SW480 (cell line): ENCODE measurements at regions not wholly inside any gene's neighbourhood (a gene's known extent, or its start where the extent isn't known, plus 50 kb on each side); places are given as distances from the start of the nearest gene placed in this dataset.

Experiments used
- DNase-seq: peaks from one replicate; pipeline ENCODE4 v3.0.0-alpha.2; 2016; ENCODE audit warnings: low spot score

GRCh38 chr4:157961229-157961990, 211.4 kb downstream of the GASK1B start:
- DNase-seq, result no peak

GRCh38 chr4:157957905-157958304, 214.9 kb downstream of the GASK1B start:
- no peak for DNase-seq

- DNase-seq, result no peak
These were observed 230.8 kb downstream of the GASK1B start for GRCh38 chr4:157942017-157942416.

GRCh38 chr4:157934151-157934550, 238.7 kb downstream of the GASK1B start:
- no peak for DNase-seq

DNA sequence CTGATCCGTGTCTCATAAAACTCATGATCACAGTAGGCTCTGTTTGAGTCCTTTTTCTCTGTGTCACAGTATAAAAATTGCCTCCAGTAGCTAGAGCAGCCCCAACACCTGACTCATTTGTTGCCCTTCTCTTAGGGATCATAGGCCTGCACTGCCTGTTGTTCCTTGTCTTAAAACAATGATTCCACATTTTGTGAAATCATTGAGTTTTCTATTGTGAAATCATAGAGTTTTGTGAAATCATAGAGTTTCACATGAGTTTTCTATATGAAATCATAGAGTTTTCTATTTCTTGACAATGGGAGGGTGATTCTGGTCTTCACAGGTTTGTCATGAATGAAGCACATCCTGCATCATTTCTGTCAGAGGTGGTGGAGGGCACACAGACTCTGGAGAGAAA, 239.9 kb downstream of the GASK1B start:
- no peak for DNase-seq

DNA sequence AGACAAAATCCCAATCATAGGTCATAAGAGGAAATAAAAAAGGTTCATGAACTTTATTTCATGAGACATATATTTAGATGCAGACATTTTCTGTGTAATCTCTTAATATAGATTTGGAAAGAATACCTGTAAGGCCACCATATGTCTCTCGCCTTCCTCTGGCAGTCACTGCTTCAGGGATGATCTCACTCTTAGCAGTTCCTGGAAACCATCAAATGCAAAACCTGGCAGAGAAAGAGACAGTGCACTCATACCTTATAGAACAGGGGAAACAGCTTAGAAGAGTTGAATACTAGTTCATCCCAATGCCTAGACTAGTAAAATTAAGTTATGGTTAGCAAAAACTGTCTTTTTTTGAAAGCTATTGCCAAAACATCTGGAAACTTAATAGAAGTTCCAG, 243.3 kb downstream of the GASK1B start:
- no peak for DNase-seq

DNA sequence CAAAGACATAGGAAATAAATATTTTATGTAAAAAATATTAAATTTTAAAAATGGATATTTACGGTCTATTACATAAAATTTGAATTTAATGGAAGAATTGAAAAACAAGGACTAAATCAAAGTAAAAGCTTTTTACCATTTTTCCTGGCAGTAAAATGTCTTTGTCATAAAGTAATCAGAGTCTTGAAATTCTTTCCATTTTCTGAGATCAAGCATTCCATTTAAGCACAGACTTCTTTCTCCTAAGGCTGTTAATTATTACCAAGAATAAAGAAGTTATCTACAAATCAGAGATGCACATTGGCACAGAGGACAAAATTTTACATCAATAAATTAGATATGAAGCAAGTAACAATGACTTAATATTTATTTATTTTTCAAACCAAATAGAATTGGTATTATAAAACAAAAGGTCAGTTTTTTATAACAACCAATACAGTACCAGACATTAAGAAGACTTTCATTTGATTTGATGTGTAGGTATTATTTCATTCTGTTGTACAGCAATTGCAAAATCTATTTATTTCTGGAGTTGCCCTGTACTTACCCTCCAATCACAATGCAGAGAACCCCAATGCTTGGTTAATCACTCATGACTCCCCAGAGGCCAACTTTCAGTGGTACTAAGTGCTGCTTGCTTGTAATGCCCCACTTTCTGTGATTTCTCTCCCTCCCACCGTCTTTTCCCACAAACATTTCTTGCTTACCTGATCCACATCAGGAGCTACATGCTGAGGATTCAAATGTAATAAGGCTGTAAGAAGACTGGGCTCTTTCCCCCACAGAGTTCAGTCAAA, 254.6 kb downstream of the GASK1B start:
- DNase-seq, result no peak

- no peak for DNase-seq
These were observed 260.6 kb downstream of the GASK1B start for GRCh38 chr4:157912212-157912611.

GRCh38 chr4:157911662-157912061, 261.2 kb downstream of the GASK1B start:
- no peak for DNase-seq

DNA sequence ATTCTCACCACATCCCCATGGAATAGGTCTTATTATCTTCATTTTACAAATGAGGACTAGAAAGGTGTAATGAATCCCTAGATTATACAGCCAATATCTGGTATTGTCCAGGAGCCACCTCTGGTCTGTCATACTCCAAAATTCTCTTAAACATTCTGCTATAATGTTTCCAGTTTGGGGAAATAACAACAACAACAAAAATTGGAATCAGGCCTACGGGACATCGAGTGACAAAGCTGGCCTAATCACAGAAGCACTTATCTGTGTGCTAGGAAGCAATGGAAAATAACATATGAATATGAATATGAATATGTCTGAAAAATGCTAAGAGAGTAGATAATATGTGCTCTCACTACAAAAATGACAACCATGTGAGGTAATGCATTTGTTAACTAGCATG, 264.1 kb downstream of the GASK1B start:
- DNase-seq, result no peak

DNA sequence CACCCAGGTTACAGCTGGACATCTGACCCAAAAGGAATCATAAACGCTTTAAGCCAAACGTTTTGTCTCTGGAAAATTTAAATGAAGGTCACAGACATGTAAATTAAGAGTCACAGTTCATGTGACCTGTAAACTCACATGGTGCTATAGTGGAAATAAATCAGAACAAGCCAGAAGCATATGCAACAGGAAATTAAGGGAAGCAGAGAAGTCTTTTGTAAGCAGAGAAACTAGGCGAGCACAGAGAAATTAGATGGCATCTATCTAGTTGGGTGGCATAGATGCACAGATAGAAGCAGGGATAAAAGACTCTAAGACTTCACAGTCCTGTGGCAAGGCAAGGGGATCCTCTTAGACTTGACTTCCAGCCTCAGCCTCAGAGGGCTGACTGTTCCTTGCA, 264.8 kb downstream of the GASK1B start:
- DNase-seq, result no peak

DNA sequence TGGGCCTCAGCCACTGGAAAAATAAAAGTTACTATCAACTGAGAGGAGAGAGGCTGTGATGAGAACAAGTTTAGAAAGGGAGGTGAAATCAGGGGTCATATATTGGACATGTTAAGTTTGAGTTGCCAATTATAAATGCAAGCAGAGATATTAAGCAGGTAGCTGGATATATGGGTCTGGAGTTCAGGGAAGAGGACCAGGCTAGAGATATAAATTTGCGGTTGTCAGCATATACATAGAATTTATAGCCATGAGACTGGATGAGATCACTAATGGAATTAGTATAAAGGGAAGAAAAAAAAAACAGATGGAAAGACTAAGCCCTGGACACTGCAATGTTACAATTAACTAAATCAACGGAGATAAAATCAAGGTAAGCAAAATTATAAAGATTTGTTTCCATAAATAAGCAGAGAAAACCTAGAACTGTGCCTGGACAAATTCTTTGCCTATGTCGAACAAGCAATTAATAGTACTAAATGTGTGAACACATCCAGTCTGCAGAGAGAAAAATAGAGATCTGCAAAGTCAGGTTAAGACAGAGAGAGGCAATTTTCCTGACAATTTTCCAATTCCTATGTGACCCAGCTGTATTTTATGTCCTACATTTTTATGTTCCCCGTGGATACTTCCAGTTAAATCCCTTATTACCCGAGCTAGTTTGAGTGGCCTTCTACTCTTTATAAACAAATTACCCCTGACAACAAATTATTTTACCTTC, 265.4 kb downstream of the GASK1B start:
- no peak for DNase-seq

DNA sequence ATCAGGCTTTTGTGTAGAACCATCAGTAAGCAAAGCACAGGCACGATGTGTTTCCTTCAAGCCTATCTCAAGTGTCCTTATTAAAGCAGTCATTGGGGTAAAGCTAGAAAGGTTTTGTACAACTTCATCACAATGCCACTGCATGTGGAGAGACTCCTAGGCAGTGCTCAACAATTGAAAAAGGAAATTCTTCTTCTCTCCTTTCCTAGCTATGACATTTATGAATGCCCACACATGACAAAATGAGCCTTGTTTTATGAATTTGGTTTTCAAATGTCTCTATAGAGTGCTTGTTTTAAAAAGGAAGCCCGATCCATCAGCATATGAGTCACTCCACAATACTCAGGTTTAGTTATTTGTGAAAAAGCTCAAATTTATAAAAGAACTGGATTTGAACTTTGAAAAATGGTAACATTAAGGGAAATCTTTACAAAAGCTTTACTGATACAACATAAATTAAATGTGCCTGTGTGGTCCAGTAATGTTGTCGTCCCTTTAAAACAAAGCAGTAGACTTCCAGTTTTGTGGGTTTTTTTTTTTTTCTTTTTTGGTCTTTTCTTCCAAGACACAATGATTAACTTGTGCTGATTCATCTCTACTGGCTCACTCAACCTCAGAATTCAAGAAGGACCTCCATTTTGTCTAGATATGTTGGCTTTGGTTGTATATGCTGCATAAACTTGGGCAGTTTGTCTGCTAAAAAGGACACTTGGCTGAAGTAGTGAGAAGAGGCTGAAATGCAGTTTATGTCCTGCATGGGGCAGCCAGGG, 273.8 kb downstream of the GASK1B start:
- no peak for DNase-seq

DNA sequence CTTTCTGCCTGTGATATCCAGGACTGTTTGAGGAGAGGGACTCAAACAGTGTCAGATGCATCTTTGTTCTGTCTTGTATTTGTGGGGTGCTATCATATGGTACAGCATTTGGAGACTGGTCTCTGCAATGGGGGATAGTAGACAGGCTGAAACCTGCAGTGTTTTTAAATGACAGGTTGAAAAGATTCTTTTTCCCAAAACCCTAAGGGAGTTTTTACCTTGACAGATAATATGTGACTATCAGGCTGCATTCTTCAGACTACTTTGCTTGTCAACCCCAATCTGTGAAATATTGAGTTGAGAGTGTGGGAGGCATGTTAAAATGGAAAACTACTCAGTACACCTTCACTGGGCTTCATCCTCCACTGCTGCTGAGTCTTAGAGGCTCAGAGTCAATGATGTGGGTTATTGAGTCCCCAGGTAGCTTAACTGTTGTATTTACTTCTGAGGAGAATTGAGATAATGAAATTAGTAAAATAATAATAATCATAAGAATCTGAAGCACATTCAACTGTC, 274.9 kb downstream of the GASK1B start:
- DNase-seq, result no peak

GRCh38 chr4:157896726-157897125, 276.1 kb downstream of the GASK1B start:
- DNase-seq, result no peak

- no peak for DNase-seq
These were observed 277.6 kb downstream of the GASK1B start for GRCh38 chr4:157895205-157895604.

DNA sequence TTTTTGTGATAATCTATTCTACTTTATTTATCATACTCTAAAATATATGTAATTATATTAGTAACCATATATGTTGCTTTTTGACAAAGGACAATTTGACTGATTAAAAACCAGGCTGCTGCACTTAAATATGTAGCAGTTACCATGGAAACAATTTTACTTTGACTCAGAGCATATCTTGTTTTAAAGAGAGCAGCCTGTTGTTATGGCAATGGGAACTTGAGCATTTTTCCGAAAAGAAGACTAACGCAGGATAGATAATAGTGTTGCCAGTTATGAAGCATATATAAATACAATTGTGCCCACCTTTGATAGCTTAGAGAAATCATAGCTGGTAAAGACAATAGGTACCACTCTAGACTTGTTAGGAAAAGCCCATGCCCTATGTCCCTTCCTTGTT, 283.0 kb downstream of the GASK1B start:
- DNase-seq, result no peak

DNA sequence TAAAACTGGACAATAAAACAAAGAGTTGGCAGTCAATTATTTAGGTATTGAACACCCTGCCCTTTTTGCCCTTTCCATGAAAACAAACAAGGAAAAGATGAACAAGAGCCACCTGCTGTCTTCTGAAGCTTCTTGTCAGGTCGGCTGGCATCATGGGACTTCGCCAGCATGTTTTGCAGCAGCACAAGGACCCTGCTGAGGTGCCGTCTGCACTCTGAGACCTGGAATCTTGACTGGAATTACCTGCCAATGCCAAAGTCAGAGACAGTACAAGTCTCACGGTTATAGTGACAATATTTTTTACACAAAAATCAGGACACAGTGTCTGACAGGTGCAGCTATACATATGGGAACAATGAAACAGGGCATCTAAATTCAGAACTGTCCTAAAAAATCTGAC, 284.5 kb downstream of the GASK1B start:
- DNase-seq, result no peak

DNA sequence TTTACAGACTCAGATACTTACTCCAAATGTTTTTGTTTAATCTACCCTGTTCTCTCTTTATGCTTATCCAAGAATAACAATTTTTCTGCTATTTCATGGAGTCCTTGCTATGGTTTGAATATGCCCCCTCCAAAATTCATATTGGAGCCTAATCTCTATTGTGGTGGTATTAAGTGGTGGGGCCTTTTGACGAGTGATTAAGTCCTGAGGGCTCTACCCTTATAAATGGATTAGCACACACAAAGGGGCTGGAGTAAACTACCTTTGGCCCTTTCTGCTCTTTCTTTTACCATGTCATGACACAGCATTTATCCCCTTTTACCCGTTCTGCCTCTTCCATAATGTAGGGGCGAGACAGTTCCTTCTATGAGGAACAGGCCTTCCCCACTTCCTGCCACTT, 285.5 kb downstream of the GASK1B start:
- DNase-seq, result no peak

DNA sequence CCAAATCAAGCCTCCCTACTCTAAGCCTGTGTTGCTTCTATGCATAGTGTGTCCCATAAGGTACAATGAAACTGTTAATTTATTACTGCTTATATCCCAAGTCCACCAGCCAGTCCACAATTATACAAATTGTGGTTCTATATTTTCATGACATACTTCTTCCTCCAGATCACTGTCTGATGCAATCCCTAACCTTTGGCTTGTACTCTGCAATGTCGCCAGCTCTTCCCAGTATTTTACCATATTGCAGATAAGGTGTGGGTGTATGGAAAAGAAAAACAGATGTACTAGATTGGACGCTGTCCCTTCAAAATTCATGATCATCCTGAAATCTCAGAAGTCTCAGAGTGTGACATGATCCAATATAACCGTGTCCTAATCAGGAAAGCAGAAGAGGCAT, 286.2 kb downstream of the GASK1B start:
- DNase-seq, result no peak

DNA sequence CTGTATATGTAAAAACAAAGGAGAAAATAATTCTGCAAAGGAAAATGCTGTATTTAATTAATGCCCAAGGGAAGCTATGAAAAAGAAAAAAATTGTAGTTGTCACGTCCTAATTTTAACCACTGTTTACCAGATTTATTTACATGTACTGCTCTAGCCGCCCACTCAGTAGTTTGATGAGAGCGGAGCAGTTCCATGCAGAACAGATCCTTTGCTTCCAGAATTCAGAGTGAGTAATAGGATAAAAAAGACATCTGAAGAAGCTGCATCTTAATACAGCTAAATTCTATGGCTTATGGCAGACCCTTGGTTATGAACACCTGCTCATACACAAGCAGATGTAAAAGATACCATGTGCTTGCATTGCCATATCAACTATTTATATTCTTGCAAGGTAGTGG, 287.0 kb downstream of the GASK1B start:
- no peak for DNase-seq

DNA sequence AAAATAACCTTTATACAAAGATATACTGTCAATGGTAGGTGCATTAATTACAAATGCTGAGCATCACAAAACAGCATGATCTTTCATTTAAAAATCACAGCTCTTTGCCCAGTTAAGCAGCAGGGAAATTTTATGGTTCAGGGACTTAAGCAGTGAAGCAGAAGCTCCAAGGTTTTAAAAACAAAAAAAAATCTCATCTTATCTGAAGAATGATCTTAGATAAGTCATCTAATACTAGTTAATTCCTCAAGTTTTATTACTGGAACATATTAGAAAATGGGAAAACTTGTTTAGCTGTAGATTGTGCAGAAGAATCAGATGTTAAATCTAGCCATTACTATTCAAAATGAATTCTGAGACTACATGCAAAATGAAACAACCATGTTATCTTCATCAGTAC, 289.9 kb downstream of the GASK1B start:
- DNase-seq, result no peak
